ENCODE measurements at regions not wholly inside any gene's neighbourhood (a gene's known extent, or its start where the extent isn't known, plus 50 kb on each side); places are given as distances from the start of the nearest gene placed in this dataset.

GRCh38 chr3:1495466-1495865 is 402.6 kb downstream of the CNTN6 start:
- Histone ChIP-seq H3K4me2 (ENCODE audit: low read length) (no peak overlapping the region), H3F3A (ENCODE audit: insufficient read depth, low read length, poor library complexity, severe bottlenecking) (no peaks in the 10 kb centered on the region), H3K36me3 (ENCODE audit: insufficient read depth, low read length) (no peaks in the 10 kb centered on the region), H3K79me2 (replicated peaks; ENCODE audit: insufficient read depth, low read length) (no peaks in the 10 kb centered on the region), H4K20me1 (ENCODE audit: insufficient read depth) (no peaks in the 10 kb centered on the region), H3K9me3 (ENCODE audit: low read length) (no peaks in the 10 kb centered on the region), H3K9ac (ENCODE audit: low read length) (no peak overlapping the region), H3K27me3 (ENCODE audit: insufficient read depth, low read depth, low read length) (no peaks in the 10 kb centered on the region), H3K9me2 (ENCODE audit: insufficient read depth, low read length) (no peaks in the 10 kb centered on the region), H2AFZ (ENCODE audit: low read depth, low read length) (no peak overlapping the region), H3K27ac (ENCODE audit: low read length) (no peak overlapping the region), H3K4me3 (ENCODE audit: low read length) (no peak overlapping the region)
- TF ChIP-seq CTCF (IDR thresholded peaks at IDR 0.05; ENCODE audit: poor library complexity, severe bottlenecking): no peak
- TF ChIP-seq REST (IDR thresholded peaks at IDR 0.05; ENCODE audit: borderline replicate concordance): no peak
- TF ChIP-seq EZH2 (IDR thresholded peaks at IDR 0.05; ENCODE audit: borderline replicate concordance, insufficient read depth, low read length, poor library complexity, severe bottlenecking): no peak
- no peak for TF ChIP-seq EP300 (conservative IDR thresholded peaks at IDR 0.05; ENCODE audit: poor library complexity, severe bottlenecking)

GRCh38 chr3:1499694-1500093 is 406.9 kb downstream of the CNTN6 start:
- Histone ChIP-seq H3K4me2 (ENCODE audit: low read length) (no peak overlapping the region), H4K20me1 (ENCODE audit: insufficient read depth) (no peaks in the 10 kb centered on the region), H3K79me2 (replicated peaks; ENCODE audit: insufficient read depth, low read length) (no peaks in the 10 kb centered on the region), H3K9me2 (ENCODE audit: insufficient read depth, low read length) (no peaks in the 10 kb centered on the region), H3K36me3 (ENCODE audit: insufficient read depth, low read length) (no peaks in the 10 kb centered on the region), H3K27me3 (ENCODE audit: insufficient read depth, low read depth, low read length) (no peaks in the 10 kb centered on the region), H3K4me3 (ENCODE audit: low read length) (no peak overlapping the region), H3K9me3 (ENCODE audit: low read length) (no peaks in the 10 kb centered on the region), H3K27ac (ENCODE audit: low read length) (no peak overlapping the region), H3F3A (ENCODE audit: insufficient read depth, low read length, poor library complexity, severe bottlenecking) (no peaks in the 10 kb centered on the region), H2AFZ (ENCODE audit: low read depth, low read length) (no peak overlapping the region), H3K9ac (ENCODE audit: low read length) (no peak overlapping the region)
- no peak for TF ChIP-seq SMC3 (conservative IDR thresholded peaks at IDR 0.05; ENCODE audit: poor library complexity)
- no peak for TF ChIP-seq TAF1 (IDR thresholded peaks at IDR 0.05; ENCODE audit: low read depth)
- no peak for TF ChIP-seq REST (IDR thresholded peaks at IDR 0.05; ENCODE audit: borderline replicate concordance)
- no peak for TF ChIP-seq MXI1 (conservative IDR thresholded peaks at IDR 0.05; ENCODE audit: poor library complexity, severe bottlenecking)
- TF ChIP-seq EP300 (conservative IDR thresholded peaks at IDR 0.05; ENCODE audit: poor library complexity, severe bottlenecking): no peak
